PC-9 (cell line): ENCODE measurements at regions not wholly inside any gene's neighbourhood (a gene's known extent, or its start where the extent isn't known, plus 50 kb on each side); places are given as distances from the start of the nearest gene placed in this dataset.

Experiments used
- CTCF ChIP-seq: fragments of 200-600 bp; sonication (generic); conservative IDR thresholded peaks from 2 replicates; pipeline ENCODE4 v1.6.1; 2017; ENCODE audit warnings: mixed run types, antibody characterized with exemption, mild to moderate bottlenecking, moderate library complexity
- EZH2 ChIP-seq: fragments of 200-600 bp; sonication (generic); IDR thresholded peaks from 2 replicates; pipeline ENCODE4 v1.8.0; 2017; ENCODE audit warnings: antibody characterized with exemption, low read depth

- no peak for TF ChIP-seq CTCF
- TF ChIP-seq EZH2: no peak
Observed at GRCh38 chr5:164062304-164062703, 556.9 kb downstream of the MAT2B start.
